CD4-positive, alpha-beta T cell treated with Interleukin-12 subunit alpha and Interleukin-12 subunit beta, for 1 hour (primary cell): ENCODE measurements at regions not wholly inside any gene's neighbourhood (a gene's known extent, or its start where the extent isn't known, plus 50 kb on each side); places are given as distances from the start of the nearest gene placed in this dataset.
"Not testable (repeated sequence)": the region's sequence is repeated elsewhere in the genome, so short reads cannot be mapped to it uniquely, and the experiment has no call there.

Source experiments
- DNase-seq: peaks from one replicate; pipeline ENCODE4 v3.0.0-alpha.2; 2020

GRCh38 chr14:46147452-46147851, 504.1 kb downstream of the RPL10L start:
- DNase-seq, result no peak

GRCh38 chr14:46147024-46147423, 504.6 kb downstream of the RPL10L start:
- DNase-seq, result no peak

GRCh38 chr14:46140445-46140844, 511.1 kb downstream of the RPL10L start:
- no peak for DNase-seq

GRCh38 chr14:46139649-46140048, 511.9 kb downstream of the RPL10L start:
- DNase-seq, result no peak

- DNase-seq, result no peak
These were observed 513.8 kb downstream of the RPL10L start for GRCh38 chr14:46137786-46138185.

GRCh38 chr14:46136456-46136855, 515.1 kb downstream of the RPL10L start:
- no peak for DNase-seq

GRCh38 chr14:46108228-46108627, 543.4 kb downstream of the RPL10L start:
- DNase-seq, result no peak

GRCh38 chr14:46100901-46101300, 550.7 kb downstream of the RPL10L start:
- not testable (repeated sequence) for DNase-seq

- no peak for DNase-seq
These were observed 559.8 kb downstream of the RPL10L start for GRCh38 chr14:46091819-46092218.

GRCh38 chr14:46087604-46088003, 564.0 kb downstream of the RPL10L start:
- no peak for DNase-seq

- no peak for DNase-seq
These were observed 577.5 kb downstream of the RPL10L start for GRCh38 chr14:46074061-46074460.

GRCh38 chr14:46063872-46064271, 587.7 kb downstream of the RPL10L start:
- DNase-seq, result no peak

GRCh38 chr14:46058964-46059563, 592.5 kb downstream of the RPL10L start:
- no peak for DNase-seq

GRCh38 chr14:46057799-46058198, 593.8 kb downstream of the RPL10L start:
- no peak for DNase-seq

- DNase-seq, result no peak
These were observed 597.1 kb downstream of the RPL10L start for GRCh38 chr14:46054526-46054925.

GRCh38 chr14:46053221-46053620, 598.4 kb downstream of the RPL10L start:
- DNase-seq, result no peak

- DNase-seq, result no peak
These were observed 599.8 kb downstream of the RPL10L start for GRCh38 chr14:46051796-46052195.

GRCh38 chr14:46048127-46048526, 603.5 kb downstream of the RPL10L start:
- no peak for DNase-seq

- no peak for DNase-seq
These were observed 615.5 kb downstream of the RPL10L start for GRCh38 chr14:46036099-46036498.

- DNase-seq, result no peak
These were observed 617.3 kb downstream of the RPL10L start for GRCh38 chr14:46034305-46034704.

- no peak for DNase-seq
These were observed 632.6 kb downstream of the RPL10L start for GRCh38 chr14:46018846-46019420.

- DNase-seq, result no peak
These were observed 643.2 kb downstream of the RPL10L start for GRCh38 chr14:46008348-46008747.

- no peak for DNase-seq
These were observed 653.0 kb downstream of the RPL10L start for GRCh38 chr14:45998554-45998953.

- DNase-seq, result no peak
These were observed 661.3 kb downstream of the RPL10L start for GRCh38 chr14:45990252-45990651.

- DNase-seq, result no peak
These were observed 675.6 kb downstream of the RPL10L start for GRCh38 chr14:45976001-45976400.
